ENCODE measurements at regions not wholly inside any gene's neighbourhood (a gene's known extent, or its start where the extent isn't known, plus 50 kb on each side); places are given as distances from the start of the nearest gene placed in this dataset.
"Not testable (repeated sequence)": the region's sequence is repeated elsewhere in the genome, so short reads cannot be mapped to it uniquely, and the experiment has no call there.

DNA sequence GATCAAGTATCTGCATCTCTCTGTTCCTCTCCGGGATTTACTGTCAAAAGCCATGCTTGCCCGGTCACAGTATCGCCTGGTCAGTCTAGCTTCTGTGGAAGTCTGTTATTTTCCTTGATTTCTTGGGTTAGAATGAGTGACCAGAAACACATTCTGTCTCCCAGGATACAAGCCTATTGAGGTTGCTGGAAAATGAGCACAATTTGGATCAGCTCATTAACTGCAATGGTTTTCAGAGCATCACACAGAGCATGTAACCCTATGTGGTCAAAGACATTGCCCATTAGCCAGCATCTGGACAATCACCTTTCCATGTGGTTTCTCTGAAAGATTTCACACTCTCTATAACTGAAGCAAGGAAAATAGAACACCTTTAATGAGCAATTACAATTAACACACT is 124.2 kb upstream of the FAM98A start:
- no peak for DNase-seq

DNA sequence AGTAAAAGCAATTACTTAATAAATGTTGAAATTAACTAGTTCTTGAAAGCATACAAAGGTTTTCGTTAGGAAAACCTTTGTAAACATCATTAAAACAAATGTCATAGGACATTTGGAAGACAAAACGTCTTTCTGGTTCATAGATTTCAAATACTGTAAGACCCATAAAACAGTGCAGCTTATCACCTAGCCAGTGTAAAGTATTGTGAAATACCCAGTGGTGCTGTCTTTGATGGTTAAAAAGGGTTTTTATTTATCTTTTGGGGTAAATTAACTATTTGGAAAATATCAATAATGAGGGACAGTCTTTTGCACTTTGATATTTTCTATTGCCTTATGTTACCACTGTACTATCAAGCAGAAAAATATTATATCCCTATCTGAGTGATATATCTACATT is 120.0 kb upstream of the FAM98A start:
- DNase-seq = no peak

DNA sequence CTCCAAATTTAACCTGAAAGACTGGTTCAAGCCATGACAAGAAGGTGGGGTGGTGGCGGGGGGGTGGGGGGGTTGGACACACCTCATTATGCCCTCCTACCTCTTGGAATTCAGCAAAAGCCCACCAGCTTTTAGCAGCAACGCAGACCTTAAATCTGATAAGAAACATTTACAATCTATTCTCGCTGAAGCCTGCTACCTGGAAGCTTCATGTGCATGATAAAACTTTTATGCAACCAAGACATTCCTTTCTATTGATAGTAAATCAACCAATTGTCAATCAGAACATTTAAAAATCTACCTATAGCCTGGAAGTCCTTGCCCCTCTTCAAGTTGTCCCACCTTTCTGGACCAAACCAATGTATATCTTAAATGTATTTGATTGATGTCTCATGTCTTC is 113.6 kb upstream of the FAM98A start:
- no peak for DNase-seq

DNA sequence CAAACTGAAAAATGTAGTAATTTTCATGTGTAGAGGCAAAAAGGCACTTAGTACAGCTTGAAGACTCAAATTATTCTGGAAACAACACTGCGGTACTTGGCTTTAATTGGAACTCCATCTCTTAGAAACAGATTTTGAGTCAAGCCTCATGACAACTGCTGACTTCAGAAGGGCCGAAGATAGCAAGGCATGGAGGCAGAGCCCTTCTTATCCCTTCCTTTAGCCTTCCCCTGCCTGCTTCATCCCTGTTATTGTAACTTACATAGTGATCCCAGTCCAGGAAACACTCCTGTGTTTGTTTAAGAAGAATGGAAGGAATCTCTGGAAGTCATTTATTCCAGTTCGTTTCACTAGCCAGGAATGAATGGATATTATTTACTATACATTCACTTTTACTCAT is 110.9 kb upstream of the FAM98A start:
- DNase-seq = no peak

DNA sequence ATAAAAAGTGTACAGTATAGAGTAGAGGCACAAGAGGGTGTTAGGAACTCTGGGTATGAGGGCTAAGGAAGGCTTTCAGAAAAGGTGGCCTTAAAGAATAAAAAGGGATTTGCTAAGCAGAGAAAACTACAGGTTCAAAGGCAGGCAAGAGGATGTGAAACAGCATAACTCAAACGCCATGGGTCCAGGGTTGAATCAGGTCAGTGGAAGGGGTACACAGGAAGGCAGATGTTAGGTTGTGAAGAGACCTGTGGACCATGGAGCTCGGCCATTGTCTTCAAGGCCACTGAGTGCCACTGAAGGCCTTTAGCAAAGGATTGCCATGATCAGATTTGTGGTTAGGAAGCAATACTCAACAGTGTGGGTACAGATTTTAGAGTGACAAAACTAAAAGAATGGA is 108.2 kb upstream of the FAM98A start:
- no peak for DNase-seq

DNA sequence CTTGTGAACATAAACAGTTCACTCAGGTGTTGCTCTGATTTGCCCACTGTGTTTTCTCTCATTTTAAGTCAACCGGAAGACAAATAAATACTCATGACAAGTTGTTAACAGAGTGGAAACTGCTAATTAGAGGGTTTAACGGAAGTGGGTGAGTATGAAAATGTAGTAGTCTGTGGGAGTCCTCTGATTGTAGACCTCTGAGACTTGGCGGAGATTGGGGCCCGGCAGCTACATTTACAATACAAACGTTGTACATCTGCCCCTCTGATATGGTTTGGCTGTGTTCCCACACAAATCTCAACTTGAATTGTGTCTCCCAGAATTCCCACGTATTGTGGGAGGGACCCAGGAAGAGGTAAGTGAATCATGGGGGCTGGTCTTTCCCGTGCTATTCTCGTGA is 107.3 kb upstream of the FAM98A start:
- no peak for DNase-seq

DNA sequence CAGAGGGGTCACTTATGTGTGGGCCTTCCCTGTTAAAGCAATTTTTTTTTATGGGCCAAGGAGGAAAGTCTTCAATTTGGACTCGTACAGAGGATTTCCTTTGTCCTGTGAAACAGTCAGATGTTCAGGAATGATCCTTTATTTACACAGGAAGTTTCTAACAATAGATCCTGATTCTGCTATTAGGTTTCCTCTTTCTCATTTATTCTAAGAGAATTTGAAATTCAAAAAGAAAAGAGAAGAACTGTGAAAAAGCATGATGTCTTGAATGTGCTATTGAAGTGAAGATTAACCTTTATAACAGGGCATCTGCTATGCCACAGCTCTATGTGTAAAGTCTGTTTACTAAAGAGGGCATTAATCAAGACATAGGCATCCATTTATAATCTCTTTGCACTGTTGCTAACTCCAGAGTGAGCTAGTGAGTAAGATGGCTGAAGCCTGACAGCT is 105.3 kb upstream of the FAM98A start:
- peak; percentile 65 for DNase-seq

DNA sequence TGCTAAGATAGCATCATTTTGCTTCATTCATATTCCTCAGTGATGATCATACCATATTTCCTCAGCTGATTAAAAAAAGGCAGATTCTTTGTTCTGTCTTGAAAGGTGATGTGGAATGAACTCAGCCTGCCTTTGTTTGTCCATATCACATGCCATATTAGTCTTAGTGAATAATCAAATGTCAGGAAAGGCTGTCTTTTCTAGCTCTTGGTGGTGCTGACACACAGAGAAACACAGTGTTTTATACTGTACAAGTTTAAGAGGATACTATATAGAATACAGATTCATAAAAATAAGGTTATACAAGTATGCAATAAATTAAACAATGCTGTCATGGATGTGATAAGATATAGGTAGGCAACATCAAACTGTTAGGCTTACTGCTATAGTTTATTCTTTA is 97.1 kb upstream of the FAM98A start:
- no peak for DNase-seq

DNA sequence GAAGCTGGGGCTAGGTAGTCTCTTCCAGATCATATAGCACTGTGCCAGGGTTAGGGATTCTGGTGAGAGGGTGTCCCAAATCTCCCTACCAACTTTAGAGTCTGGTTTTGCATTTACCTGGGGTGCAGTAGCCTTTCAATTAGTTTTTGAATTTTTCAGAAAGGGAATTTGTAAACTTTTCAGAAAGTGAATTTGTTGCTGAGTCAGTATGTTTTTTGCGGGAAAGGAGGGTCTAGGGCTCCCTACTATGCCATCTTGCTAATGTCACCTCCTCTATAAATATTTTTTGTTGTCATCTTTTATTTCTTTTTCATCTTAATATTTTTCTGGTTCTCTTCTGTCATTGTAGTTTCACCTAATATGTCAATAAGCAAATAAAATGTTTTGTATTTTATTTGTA is 95.8 kb upstream of the FAM98A start:
- no peak for DNase-seq

DNA sequence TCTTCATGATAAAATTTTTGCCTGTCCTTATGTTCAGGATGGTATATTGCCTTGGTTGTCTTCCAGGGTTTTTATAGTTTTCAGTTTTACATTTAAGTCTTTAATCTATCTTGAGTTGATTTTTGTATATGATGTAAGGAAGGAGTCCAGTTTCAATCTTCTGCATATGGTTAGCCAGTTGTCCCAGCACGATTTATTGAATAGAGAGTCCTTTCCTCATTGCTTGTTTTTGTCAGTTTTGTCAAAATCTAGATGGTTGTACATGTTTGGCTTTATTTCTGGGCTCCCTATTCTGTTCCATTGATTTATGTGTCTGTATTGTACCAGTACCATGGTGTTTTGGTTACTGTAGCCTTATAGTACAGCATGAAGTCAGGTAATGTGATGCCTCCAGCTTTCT is 91.6 kb upstream of the FAM98A start:
- DNase-seq = not testable (repeated sequence)

DNA sequence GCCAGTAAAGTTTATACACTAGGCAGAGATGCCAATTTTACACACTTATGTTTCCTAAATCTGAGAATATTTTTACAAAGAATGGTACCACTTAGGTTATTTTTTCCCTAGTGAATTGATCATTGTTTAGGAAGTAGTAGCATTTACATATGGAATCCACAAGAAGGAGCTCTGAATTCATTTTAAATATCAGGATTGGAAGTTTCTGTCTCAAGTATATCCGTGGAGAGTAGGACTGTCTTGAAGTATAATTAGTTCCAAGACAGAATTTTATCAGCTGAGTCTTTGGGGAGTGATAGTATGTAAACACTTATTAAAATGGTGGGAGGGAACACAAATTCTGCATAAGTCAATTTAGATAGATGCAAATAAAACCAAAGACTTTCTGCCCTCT is 82.3 kb upstream of the FAM98A start:
- DNase-seq = peak; percentile 47

DNA sequence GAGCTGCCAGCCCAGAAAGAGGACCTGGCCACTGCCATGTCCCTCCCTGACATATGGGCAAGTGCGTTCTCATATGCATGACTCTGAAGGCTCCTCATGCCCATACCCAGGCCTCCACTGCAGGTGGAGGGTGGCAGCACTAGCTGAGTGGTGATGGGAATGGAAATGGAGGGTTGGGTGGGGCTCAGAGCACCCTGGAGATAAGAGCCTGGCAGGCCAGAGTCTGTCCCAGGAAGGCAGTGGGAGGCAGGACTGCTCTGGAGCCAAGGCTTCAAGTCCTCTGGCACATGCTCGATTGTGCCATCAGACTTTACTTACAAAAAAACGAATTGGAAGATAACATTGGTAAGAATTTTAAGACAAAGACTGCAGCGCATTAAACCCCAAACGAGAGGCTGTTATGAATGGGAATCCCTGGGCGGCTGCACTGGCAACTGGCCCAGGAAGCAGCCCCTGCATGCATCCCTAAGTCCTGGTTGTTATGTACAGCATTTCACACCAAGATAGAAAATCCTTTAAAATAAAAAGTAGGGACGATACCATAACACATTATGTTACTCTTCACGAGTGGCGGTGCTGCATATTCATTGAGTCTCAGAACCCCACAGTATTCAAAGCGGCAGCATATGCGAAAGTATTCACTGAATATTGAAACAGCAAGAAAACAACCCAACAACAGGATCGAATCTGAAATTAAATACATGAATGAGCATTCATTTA is 81.7 kb upstream of the FAM98A start:
- no peak for DNase-seq

DNA sequence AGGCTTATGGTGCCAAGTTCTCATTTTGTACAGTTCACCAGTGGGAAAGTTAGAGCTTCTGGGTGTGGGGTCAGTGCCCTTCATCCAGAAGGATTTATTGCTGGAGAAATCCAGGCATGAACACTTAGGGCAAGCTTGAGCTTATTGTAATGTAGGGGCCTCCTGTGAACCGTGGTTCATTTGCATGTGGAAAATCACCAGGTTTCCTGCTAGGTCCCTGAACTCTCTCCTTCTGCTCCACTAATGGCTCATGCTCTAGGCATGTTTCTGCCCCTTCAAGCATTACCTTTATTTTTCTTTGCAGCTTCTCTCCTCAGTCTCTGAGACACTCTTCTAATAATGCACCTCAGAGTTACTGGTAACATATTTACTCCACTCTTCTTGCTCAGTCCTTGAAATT is 79.3 kb upstream of the FAM98A start:
- DNase-seq = no peak

DNA sequence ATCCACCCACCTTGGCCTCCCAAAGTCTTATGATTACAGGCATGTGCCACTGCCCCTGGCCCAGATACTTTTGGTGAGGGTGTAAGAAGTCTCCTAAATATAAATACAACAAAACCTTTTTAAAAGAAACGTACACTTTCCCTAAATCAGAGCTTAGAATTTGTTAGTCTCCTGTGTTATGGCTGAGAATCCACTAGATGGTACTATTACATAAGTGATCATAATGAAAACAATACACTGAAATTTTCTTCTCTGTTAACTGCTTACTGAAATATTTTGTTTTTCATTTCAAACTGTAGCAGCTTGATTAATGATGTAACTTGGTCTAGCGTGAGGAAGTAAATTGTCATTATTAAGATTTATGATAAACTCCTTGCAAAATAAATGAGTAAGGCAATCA is 74.8 kb upstream of the FAM98A start:
- peak; percentile 48 for DNase-seq

DNA sequence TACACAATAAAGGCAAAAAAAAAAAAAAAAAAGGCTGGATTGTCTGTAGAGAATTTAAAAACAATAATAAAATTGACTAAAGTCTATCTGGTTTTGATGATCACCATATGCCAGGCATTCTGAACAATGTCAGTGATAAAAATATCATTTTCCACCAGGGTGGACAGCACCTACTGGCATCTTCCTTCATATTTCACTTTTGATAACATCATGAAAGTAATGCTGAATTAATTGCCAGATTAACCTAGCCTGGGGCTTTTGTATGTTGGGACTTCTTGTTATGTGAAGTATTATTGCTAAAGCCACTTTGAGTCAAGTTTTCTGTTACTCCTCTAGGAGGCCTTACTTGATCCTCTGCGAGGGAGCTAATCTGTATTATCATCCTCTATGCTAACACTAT is 73.8 kb upstream of the FAM98A start:
- peak; percentile 37 for DNase-seq

DNA sequence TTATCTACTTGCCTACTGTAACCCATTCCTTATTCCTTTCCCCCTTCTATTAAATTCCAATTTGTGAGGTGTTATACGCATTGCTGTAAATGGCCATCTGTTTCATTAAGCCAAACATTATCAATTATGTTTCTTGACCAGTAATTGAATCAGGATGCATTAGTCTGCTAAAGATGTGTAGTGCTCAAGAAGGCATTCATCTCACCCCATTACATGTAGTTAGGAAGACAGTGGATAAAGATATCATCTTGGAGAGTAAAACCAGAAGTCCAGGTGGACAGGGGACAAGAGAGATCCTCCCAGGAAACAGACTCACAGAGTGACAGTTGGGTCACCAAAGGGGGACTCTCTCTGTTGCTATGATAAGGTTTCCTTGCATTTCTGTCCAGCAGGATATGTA is 73.3 kb upstream of the FAM98A start:
- peak; percentile 65 for DNase-seq

DNA sequence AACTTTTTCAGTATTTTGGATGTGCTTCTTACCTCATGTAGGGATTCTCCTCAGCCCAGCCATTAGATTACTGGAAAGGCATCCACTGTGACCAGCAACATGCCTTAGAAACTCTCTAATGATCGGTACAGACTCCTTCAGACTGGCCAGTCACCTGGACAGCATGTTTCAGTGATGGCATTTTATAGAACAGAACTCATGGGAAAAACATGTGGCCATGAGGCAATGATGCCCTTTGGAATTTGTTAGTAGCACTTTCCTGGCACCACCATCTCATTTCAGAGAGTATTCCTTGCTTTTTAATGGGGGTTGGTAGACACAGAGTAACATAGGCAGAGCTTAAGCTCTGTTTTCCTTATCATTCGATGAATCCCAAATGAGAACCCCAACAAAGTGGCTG is 72.1 kb upstream of the FAM98A start:
- DNase-seq = no peak

DNA sequence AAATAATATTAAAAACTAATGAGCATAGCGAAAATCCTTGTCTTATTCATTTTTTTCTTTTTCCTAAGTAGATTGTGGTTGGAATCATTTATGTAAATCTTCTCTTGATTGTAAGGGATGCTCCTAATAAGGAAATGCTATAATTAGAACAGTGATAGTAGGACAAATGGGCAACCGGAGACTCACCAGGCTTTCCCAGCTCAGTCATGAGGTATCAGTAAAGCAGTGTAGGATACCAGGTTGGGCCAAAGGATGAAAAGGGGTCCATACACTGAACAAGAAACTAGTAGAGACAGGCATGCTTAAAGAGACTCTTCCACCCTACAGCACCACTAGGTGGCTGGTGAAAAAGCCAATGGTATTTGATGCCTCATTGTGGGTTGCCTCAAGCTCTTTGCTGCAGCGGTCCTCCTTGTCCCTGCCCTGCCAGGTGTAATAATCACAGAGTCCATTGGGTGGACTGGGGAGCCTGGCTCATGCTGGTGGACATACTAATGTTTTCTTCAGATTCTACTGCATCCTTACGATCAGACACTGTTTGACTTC is 71.4 kb upstream of the FAM98A start:
- peak; percentile 32 for DNase-seq

DNA sequence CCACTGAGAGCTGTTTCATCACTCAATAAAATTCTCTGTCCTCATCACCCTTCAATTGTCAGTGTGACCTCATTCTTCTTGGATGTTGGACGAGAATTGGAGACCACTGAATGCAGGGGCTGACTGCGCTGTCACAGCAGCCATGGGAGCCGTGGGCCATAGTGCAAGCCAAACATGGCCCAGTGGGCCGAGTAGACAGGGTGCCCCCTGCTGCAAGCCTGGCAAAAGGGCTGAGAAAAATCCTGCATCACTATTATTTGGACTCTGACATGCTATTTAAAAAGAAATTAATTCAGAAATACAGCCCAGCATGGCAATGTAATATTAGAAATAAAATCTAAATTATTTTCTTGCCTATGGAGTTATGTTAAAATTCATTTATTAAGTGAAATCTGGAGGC is 67.8 kb upstream of the FAM98A start:
- no peak for DNase-seq

DNA sequence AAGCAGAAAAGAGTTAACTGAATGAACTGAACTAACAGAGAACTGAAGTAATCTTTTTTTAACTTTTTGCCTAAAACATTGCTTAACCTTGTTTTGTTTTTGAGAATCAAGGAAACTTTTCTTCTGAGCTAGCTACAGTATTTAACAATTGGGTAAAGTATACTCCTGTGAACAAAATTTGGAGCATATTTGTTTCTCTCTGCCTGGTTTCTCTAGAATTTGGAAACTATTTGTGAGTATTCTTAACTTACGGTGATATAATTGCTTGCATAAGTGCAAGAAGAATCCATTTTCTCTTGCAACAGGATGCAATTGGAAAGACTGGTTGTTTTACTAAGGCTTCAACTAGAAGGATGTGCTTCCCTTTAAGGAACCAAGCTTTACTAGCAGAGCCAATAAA is 65.9 kb upstream of the FAM98A start:
- no peak for DNase-seq

DNA sequence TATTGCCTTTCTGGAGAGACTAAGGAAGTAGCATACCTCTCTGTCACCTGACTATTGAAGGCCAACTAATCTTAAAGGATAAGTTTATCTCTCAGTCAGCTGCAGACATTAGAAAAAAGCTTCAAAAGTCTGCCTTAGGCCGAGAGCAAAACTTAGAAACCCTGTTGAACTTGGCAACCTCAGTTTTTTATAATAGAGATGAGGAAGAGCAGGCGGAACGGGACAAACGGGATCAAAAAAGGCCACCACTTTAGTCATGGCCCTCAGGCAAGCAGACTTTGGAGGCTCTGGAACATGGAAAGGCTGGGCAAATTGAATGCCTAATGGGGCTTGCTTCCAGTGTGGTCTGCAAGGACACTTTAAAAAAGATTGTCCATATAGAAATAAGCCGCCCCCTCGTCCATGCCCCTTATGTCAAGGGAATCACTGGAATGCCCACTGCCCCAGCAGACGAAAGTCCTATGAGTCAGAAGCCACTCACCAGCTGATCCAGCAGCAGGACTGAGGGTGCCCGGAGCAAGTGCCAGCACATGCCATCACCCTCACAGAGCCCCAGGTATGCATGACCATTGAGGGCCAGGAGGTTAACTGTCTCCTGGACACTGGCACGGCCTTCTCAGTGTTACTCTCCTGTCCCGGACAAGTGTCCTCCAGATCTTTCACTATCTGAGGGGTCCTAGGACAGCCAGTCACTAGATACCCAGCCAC is 61.5 kb upstream of the FAM98A start:
- DNase-seq = no peak

DNA sequence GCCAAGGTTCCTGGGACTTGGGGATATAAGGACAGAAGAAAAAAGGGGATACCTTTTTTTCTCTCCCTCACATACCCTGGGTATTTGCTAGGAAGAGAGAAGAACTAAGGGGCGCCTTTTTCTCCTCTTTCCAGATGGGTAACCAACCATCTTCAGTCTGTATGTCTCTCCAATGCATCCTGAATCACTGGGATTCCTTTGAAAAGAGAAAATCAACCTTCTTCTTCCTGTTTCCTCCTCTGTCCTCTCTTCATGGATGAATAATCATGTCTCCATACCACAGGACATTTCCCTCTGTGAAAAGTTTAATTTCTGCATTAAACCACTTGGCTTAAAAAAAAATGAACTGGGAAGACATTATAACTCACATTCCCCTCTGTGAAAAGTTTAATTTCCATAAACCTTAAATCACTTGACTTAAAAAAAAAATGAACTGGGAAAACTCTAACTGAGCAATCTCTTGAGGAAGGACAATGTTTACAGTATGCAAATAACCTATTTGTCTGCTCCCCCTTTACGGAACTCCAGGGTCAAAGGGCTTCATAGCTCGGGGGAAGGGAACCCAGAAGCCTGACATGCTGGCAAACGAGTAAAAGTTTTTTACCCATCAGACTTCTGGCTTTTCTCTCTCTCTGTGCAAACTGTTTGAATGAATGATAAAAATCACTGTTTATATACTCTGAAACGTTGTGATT is 56.7 kb upstream of the FAM98A start:
- no peak for DNase-seq

DNA sequence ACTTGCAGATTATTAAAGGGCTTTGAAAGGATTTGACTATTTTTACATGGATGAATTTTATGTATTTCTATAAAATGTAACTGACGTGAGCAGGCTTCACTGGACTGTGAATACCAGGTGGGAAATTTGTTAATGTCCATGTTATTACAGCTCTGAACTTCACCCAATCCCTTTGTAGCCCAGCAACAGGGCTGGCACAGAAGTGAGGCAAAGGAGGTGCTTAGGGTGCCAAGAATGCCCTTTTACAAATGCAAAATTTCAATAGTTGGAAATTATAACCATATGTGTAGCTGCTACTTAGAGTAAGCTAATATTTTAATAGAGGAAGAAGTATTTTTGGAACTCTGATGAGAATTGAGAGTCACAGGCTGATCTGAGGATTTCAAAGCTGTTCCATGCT is 53.7 kb upstream of the FAM98A start:
- DNase-seq = no peak

DNA sequence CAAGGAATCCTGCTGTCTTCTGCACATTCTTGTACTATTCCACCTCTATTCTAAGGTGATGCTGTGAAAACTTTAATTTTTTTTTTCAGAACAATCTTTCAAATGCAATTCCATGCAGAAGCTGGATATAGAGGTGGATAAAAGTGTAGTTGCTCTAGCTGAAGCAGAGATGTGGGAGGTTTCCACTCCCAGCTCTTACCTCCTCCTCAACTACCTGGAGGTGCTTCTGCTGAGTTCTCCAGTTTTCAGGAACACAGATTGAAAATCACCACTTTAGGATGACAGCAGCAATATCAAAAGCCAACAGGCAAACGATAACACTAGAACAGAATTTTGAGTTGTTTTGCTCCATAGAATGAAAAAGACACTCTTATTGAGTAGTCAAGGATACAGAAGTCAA is 51.1 kb upstream of the FAM98A start:
- no peak for DNase-seq
